SKM-1 treated with dmso at 0.1 percent for 144 hours (cell line): ENCODE measurements at regions not wholly inside any gene's neighbourhood (a gene's known extent, or its start where the extent isn't known, plus 50 kb on each side); places are given as distances from the start of the nearest gene placed in this dataset.
"Not testable (repeated sequence)": the region's sequence is repeated elsewhere in the genome, so short reads cannot be mapped to it uniquely, and the experiment has no call there.

Experiments
- DNase-seq: peaks from one replicate; lab custom pipeline; 2025; ENCODE audit not compliant: unreplicated experiment; lab: John Stamatoyannopoulos, UW

GRCh38 chr2:176947754-176948153 is 264.8 kb upstream of the HNRNPA3 start:
- no peak for DNase-seq

GRCh38 chr2:176951218-176951617 is 261.4 kb upstream of the HNRNPA3 start:
- not testable (repeated sequence) for DNase-seq

DNA sequence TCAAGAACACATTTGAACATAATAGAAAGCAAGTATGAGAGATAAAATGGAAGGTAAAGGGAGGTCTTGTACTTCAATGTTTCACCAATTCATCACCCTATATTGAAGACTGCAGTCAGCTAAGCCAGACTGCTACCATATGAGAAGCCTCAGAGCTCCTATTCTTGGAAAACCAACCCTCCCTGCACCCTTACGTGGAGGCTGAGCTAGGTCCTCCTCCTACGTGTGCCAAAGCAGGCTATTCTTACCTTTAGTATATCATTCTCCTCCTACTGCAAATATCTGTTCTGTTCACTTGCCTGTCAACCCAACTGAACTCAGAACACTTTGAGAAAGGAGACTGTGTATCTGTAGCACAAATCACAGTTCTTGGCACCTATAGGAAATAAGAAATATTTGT is 255.8 kb upstream of the HNRNPA3 start:
- DNase-seq = no peak

GRCh38 chr2:176959614-176960013 is 253.0 kb upstream of the HNRNPA3 start:
- DNase-seq = no peak

- DNase-seq = no peak
Observed at GRCh38 chr2:176960061-176960460, 252.5 kb upstream of the HNRNPA3 start.

- no peak for DNase-seq
Observed at GRCh38 chr2:176960736-176961520, 251.7 kb upstream of the HNRNPA3 start.

- no peak for DNase-seq
Observed at GRCh38 chr2:176961775-176962619, 250.6 kb upstream of the HNRNPA3 start.

DNA sequence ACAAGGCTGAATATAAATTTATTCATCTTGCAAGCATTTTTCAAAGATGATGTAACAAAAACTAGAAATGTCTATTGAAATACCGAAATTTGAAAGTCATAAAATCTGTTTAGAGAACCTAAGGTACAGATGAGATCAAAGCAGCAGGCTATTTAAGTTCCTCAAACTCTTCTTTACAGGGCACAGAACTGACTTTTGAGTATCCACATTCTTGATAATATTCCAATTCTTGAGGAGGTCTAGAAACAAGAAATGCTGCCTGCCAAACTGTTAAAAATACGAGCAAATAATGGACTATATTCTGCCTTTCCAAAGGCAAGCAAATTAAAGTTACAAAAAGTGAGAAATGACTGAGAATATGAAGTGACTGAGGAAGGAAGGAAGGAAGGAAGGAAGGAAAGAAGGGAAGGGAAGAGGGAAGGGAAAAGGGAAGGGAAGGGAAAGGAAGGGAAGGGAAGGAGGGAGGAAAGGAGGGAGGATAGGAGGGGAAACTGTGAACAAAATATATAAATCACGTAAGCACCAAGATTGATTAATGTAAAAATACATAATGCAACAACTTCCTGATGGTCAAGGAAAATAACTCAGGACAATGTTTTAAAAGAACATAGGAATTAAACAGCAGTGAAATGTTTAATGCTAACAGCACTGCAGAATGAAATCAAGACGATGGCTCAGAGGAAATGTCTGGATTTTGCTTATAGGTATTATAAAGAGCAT is 248.9 kb upstream of the HNRNPA3 start:
- no peak for DNase-seq

DNA sequence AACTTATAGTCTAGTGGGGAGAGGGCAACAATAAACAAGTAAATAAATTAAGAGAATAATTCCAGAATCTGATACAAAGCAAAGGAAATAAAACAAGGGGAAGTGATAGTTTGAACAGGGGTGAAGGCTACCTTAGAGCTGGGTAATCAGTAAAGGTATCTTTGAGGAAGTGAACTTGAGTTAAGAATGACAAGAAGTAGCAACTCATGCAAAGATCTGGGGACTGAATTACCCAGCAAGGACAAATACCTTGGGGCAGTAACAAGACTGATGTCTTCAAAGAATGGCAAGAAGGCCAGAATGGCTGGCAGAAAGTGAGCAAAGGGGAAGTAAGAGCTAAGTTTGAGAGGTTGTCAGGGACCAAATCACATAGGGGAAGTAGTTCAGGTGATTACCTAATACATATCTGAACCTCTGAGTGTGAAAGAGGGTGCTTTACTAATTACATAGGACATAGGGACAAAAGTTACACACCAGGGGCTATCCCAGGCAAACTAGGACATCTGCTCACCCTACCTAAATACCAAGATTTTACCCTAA is 244.6 kb upstream of the HNRNPA3 start:
- DNase-seq = peak; percentile 78

- DNase-seq = no peak
Observed at GRCh38 chr2:176969642-176970359, 242.8 kb upstream of the HNRNPA3 start.

DNA sequence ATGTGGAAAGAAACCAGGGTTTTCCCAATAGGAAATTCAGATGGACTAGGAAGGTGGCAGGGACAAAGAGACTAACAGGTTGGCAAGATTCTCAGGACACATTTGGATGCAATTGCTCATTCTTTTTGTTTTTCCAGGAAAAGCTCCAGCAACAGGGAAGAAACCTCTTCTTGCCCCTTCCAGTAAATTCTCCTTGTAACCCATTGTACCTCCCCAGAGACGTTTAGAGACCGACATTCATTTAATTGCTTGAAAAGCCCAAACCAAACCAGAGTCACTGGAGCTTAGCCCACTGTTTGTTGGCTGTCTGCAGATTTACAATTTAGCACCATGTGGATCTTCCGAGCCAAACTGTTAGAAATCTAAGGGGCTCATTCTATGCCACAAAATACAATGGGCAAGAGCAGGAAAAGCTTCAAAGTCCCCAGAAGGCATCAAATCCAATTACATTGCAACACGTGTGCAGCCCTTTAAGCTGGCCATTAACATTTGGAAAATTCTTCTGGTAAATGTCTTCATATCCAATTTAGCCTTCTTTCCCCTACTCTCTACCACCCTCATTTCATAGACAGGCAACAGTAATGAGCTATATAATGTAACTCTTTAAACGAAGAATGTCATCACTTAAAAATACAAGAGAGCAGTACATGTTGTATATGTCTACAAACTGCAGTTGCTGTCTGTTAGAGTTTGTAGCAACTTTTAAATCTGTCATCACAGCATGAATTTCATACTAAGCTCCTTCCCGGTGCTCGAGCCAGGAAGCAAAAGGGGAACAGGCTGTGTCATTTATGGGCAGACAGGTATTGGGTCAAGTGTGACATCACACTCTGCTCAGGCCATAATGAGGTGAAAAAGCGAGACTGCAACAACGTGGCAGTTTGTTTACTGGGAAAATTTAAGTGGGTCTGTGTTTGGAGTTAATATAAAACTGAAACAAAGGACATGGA is 235.6 kb upstream of the HNRNPA3 start:
- DNase-seq = no peak

- DNase-seq = no peak
Observed at GRCh38 chr2:176978921-176979320, 233.7 kb upstream of the HNRNPA3 start.

DNA sequence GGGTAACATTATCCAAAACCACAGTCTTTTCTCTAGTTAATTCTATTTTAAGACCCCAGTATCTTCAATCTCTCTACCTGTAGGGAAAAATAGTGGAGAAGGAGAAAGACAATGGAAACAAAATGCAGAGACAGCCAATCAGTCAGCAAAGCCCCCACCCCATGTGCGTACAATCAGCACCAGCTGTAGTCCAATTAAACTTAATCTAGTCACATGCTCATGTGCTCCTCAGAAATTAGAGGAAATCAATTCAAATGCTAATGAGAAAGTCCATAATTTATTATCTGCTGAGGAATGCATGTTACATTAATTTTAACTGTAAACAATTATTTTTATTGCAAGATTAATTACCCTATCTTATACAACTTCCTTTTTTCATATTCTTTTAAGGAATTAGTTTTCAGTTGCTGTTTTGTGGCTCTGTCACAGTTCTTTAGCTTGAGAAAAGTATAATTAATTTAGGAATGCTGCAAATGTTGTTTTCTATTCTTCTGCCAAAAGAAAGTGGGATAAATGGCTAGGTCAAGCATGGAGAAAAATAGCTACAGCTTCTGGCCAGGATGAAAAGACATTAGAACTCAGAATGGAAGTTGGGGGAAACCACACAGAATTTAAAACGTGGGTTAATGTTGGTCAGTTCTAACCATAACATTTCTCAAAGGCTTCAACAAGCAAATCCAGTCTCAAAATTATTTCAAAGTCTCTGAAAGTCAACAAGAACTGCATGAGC is 232.4 kb upstream of the HNRNPA3 start:
- DNase-seq = no peak

GRCh38 chr2:176984987-176985386 is 227.6 kb upstream of the HNRNPA3 start:
- no peak for DNase-seq

GRCh38 chr2:176985871-176986270 is 226.7 kb upstream of the HNRNPA3 start:
- DNase-seq = no peak

- no peak for DNase-seq
Observed at GRCh38 chr2:176986487-176986886, 226.1 kb upstream of the HNRNPA3 start.

DNA sequence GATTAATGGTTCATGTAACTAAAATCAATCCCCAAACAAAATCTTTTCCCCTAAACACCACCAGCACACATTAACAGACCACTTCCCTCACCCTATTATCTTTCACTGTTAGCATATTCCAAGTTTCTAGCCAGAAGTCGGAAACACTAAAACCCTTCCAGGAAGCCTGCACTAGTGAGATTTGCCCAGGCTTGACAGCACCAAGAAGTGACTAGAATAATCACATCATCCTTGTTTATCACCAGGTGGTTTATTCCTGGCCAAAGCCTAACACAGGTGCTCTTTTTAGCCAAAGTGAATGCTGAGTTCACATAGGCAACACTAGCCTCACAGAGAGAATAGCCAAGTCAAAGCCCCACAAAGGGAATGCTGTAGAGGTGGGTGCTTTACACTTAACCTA is 221.2 kb upstream of the HNRNPA3 start:
- no peak for DNase-seq

- DNase-seq = no peak
Observed at GRCh38 chr2:176997074-176997791, 215.4 kb upstream of the HNRNPA3 start.
